HG02840 (cell line): ENCODE measurements at regions not wholly inside any gene's neighbourhood (a gene's known extent, or its start where the extent isn't known, plus 50 kb on each side); places are given as distances from the start of the nearest gene placed in this dataset.
"Not testable (repeated sequence)": the region's sequence is repeated elsewhere in the genome, so short reads cannot be mapped to it uniquely, and the experiment has no call there.

Experiments used
- ATAC-seq: cut with Tn5 transposase; IDR thresholded peaks from one replicate; pipeline ENCODE4 v1.9.1; 2021; ENCODE audit warnings: mild to moderate bottlenecking, moderate library complexity, moderate number of reproducible peaks; ENCODE audit not compliant: unreplicated experiment, low FRiP score

- ATAC-seq = no peak
Measured at GRCh38 chr5:18602402-18602801, 968.1 kb downstream of the TAF11L14 start.

- ATAC-seq = no peak
Measured at GRCh38 chr5:18605186-18605585, 970.9 kb downstream of the TAF11L14 start.

- ATAC-seq = no peak
Measured at GRCh38 chr5:18607570-18607969, 973.3 kb downstream of the TAF11L14 start.

DNA sequence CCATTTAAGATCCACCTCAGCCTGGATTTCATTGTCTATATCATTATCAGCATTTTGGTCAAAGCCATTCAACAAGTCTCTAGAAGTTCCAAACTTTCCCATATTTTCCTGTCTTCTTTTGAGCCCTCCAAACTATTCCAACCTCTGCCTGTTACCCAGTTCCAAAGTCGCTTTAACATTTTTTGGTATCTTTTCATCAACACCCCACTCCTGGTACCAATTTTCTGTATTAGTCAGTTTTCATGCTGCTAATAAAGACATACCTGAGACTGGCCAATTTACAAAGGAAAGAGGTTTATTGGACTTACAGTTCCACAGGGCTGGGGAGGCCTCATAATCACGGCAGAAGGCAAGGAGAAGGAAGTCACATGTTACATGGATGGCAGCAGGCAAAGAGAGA lies 982.9 kb downstream of the TAF11L14 start:
- not testable (repeated sequence) for ATAC-seq

DNA sequence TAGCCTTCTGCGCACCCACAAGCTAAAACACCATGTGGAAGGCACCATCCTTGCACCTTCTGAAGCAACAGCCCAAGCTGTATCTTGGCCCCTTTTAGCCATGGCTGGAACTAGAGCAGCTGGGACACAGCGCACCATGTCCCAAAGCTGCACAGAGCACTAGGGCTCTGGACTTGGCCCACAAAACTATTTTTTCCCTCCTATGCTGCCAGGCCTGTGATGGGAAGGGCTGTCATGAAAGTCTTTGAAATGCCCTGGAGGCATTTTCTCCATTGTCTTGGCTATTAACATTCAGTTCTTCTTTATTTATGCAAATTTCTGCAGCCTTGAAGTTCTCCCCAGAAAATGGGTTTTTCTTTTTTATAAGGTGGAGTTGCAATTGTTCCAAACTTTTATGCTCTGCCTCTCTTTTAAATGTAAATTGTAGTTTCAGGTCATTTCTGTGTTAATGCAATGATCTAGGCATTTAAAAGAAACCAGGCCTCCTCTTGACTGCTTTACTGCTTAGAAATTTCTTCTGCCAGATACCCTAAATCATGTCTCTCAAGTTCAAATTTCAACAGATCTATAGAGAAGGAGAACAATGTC lies 996.3 kb downstream of the TAF11L14 start:
- no peak for ATAC-seq

- ATAC-seq = no peak
Measured at GRCh38 chr5:18652404-18653215, 1018.4 kb downstream of the TAF11L14 start.

- ATAC-seq = no peak
Measured at GRCh38 chr5:18653216-18653752, 1019.0 kb downstream of the TAF11L14 start.

- ATAC-seq = no peak
Measured at GRCh38 chr5:18660511-18660910, 1026.3 kb downstream of the TAF11L14 start.

- ATAC-seq = no peak
Measured at GRCh38 chr5:18662231-18662630, 1028.0 kb downstream of the TAF11L14 start.

GRCh38 chr5:18674212-18674611 lies 1040.0 kb downstream of the TAF11L14 start:
- not testable (repeated sequence) for ATAC-seq

- ATAC-seq = no peak
Measured at GRCh38 chr5:18675041-18675440, 1040.8 kb downstream of the TAF11L14 start.

DNA sequence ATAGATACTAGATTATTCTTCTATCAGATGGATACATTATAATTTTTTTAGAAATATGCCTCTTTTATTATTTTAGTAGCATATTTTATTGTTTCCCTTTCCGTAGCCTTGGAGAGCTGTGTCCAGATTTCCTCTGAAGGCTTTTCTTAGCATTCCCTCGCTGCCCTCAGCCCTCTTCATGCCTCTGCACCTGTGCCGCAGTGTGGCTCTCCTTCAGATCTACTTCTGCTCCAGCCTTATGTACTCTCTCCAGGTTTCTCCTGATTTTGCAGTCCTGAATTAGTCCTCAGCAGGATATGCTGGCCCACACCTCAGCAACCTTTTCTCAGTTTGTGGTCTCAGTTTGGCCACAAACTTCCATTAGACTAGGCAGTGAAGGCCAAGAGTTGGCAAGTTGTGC lies 1052.0 kb downstream of the TAF11L14 start:
- ATAC-seq = no peak

DNA sequence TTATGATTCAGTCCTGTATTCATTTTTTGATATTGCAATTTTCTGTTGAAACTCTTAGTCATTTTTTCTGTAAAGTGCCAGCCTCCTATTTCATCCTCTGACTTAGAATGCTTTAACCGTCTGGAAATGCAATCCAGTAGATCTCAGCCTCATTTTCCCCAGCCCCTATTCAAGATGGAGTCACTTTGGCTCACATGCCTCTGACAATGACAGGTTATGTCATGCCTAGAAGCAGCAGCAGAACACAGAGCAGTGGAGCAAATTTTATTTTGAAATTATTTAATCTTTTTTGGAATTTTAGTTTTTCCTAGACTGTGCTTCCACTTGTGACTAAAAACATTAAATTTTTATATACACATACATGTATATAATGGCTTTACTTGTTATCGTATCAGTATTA lies 1053.2 kb downstream of the TAF11L14 start:
- ATAC-seq = no peak

DNA sequence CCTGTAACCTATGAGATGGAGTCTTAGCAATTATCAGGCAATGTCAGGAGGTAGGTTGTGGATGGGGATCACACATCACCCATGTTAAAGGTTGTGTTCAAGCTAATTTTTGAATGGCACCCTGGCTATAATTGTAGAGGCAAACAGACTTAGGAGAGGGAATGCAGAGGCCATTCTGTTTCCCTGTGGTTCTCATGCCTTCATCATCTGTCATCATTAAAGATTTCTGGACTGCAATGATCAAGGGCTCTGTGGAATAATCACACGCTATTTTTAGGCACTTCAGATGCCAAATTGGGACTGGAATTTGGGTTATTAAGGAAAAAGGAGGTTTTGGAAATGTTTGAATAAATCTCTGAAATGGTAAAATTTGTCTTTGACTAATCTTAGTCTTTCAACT lies 1065.4 kb downstream of the TAF11L14 start:
- ATAC-seq = no peak

- no peak for ATAC-seq
Measured at GRCh38 chr5:18702821-18703220, 1068.6 kb downstream of the TAF11L14 start.

GRCh38 chr5:18712936-18713485 lies 1078.8 kb downstream of the TAF11L14 start:
- ATAC-seq = no peak

- ATAC-seq = no peak
Measured at GRCh38 chr5:18720002-18720401, 1085.7 kb downstream of the TAF11L14 start.

GRCh38 chr5:18732556-18733479 lies 1098.6 kb downstream of the TAF11L14 start:
- ATAC-seq = no peak

DNA sequence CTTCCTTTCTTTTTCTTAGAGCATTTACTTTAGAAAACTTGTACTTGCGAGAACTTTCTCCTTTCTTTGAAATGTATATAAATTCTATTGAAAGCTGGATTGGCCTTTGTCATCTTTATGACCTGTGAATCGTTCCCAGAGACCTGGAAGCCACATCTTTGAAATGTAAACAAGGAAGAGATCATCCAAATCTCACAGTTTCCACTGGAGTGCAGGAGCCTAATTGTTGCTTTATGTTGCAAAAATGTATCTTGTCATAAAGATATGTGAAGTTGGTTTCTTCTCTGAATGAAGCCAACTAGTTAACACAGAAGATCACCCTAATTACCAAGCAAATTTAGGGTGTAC lies 1101.8 kb downstream of the TAF11L14 start:
- no peak for ATAC-seq

- ATAC-seq = not testable (repeated sequence)
Measured at GRCh38 chr5:18736736-18737135, 1102.5 kb downstream of the TAF11L14 start.

- no peak for ATAC-seq
Measured at GRCh38 chr5:18740301-18740700, 1106.0 kb downstream of the TAF11L14 start.
